ENCODE measurements at regions not wholly inside any gene's neighbourhood (a gene's known extent, or its start where the extent isn't known, plus 50 kb on each side); places are given as distances from the start of the nearest gene placed in this dataset.

- TF ChIP-seq CTCF (IDR thresholded peaks at IDR 0.05 in 8 of 11, conservative IDR thresholded peaks at IDR 0.05 in 3 of 11) (no peak), POLR2A (IDR thresholded peaks at IDR 0.05) (no peak), POLR2AphosphoS5 (IDR thresholded peaks at IDR 0.05) (no peak)
Observed at GRCh38 chr15:77557564-77557963, 75.1 kb downstream of the LINGO1 start.
